ENCODE measurements at regions not wholly inside any gene's neighbourhood (a gene's known extent, or its start where the extent isn't known, plus 50 kb on each side); places are given as distances from the start of the nearest gene placed in this dataset.
"Not testable (repeated sequence)": the region's sequence is repeated elsewhere in the genome, so short reads cannot be mapped to it uniquely, and the experiment has no call there.

GRCh38 chr1:14421295-14421976 is 177.0 kb upstream of the KAZN start:
- H3K9ac ChIP-seq (ENCODE audit: low read length), result no peak overlapping the region
- no peaks in the 10 kb centered on the region for H3K9me3 ChIP-seq (ENCODE audit: low read length)
- no peaks in the 10 kb centered on the region for H3K27me3 ChIP-seq (ENCODE audit: control insufficient read depth in 1 of 2, insufficient read depth in 2 of 2, low read length in 2 of 2)
- H3K4me1 ChIP-seq (ENCODE audit: insufficient read depth, low read length), result no peaks in the 10 kb centered on the region
- H3K4me3 ChIP-seq (ENCODE audit: low read depth in 1 of 2, low read length in 2 of 2), result no peak overlapping the region
- no peaks in the 10 kb centered on the region for H3K36me3 ChIP-seq (ENCODE audit: insufficient read depth, low read length)
- H3K27ac ChIP-seq (ENCODE audit: low read depth, low read length), result no peak overlapping the region

GRCh38 chr1:14421977-14422609 is 176.4 kb upstream of the KAZN start:
- no peaks in the 10 kb centered on the region for H3K27me3 ChIP-seq (ENCODE audit: control insufficient read depth in 1 of 2, insufficient read depth in 2 of 2, low read length in 2 of 2)
- H3K9ac ChIP-seq (ENCODE audit: low read length), result no peak overlapping the region
- H3K36me3 ChIP-seq (ENCODE audit: insufficient read depth, low read length), result no peaks in the 10 kb centered on the region
- H3K4me1 ChIP-seq (ENCODE audit: insufficient read depth, low read length), result no peaks in the 10 kb centered on the region
- H3K27ac ChIP-seq (ENCODE audit: low read depth, low read length), result no peak overlapping the region
- no peaks in the 10 kb centered on the region for H3K9me3 ChIP-seq (ENCODE audit: low read length)
- no peak overlapping the region for H3K4me3 ChIP-seq (ENCODE audit: low read depth in 1 of 2, low read length in 2 of 2)

GRCh38 chr1:14424325-14425002 is 174.0 kb upstream of the KAZN start:
- H3K27me3 ChIP-seq (ENCODE audit: control insufficient read depth in 1 of 2, insufficient read depth in 2 of 2, low read length in 2 of 2), result no peaks in the 10 kb centered on the region

GRCh38 chr1:14426854-14427253 is 171.6 kb upstream of the KAZN start:
- Histone ChIP-seq H3K4me1 (ENCODE audit: insufficient read depth, low read length) (no peaks in the 10 kb centered on the region), H3K36me3 (ENCODE audit: insufficient read depth, low read length) (no peaks in the 10 kb centered on the region), H3K9ac (ENCODE audit: low read length) (no peak overlapping the region), H3K4me3 (ENCODE audit: low read depth in 1 of 2, low read length in 2 of 2) (no peak overlapping the region), H3K9me3 (ENCODE audit: low read length) (no peaks in the 10 kb centered on the region), H3K27me3 (ENCODE audit: control insufficient read depth in 1 of 2, insufficient read depth in 2 of 2, low read length in 2 of 2) (no peaks in the 10 kb centered on the region), H3K27ac (ENCODE audit: low read depth, low read length) (no peak overlapping the region)

More at GRCh38 chr1:14424325-14425002, 174.0 kb upstream of the KAZN start:
- no peaks in the 10 kb centered on the region for H3K4me1 ChIP-seq (ENCODE audit: insufficient read depth, low read length)
- H3K9me3 ChIP-seq (ENCODE audit: low read length), result no peaks in the 10 kb centered on the region
- no peak overlapping the region for H3K4me3 ChIP-seq (ENCODE audit: low read depth in 1 of 2, low read length in 2 of 2)
- no peak overlapping the region for H3K9ac ChIP-seq (ENCODE audit: low read length)
- H3K27ac ChIP-seq (ENCODE audit: low read depth, low read length), result no peak overlapping the region
- no peaks in the 10 kb centered on the region for H3K36me3 ChIP-seq (ENCODE audit: insufficient read depth, low read length)

- H3K9ac ChIP-seq (ENCODE audit: low read length), result no peak overlapping the region
- H3K4me3 ChIP-seq (ENCODE audit: low read depth in 1 of 2, low read length in 2 of 2), result no peak overlapping the region
- no peak overlapping the region for H3K27ac ChIP-seq (ENCODE audit: low read depth, low read length)
- no peaks in the 10 kb centered on the region for H3K9me3 ChIP-seq (ENCODE audit: low read length)
- H3K27me3 ChIP-seq (ENCODE audit: control insufficient read depth in 1 of 2, insufficient read depth in 2 of 2, low read length in 2 of 2), result no peaks in the 10 kb centered on the region
- H3K4me1 ChIP-seq (ENCODE audit: insufficient read depth, low read length), result no peaks in the 10 kb centered on the region
- H3K36me3 ChIP-seq (ENCODE audit: insufficient read depth, low read length), result no peaks in the 10 kb centered on the region
Measured at GRCh38 chr1:14429577-14429976, 168.9 kb upstream of the KAZN start.

- not testable (repeated sequence) for H3K4me3 ChIP-seq (ENCODE audit: low read depth in 1 of 2, low read length in 2 of 2); H3K27me3 ChIP-seq (ENCODE audit: control insufficient read depth in 1 of 2, insufficient read depth in 2 of 2, low read length in 2 of 2); H3K36me3 ChIP-seq (ENCODE audit: insufficient read depth, low read length); H3K9me3 ChIP-seq (ENCODE audit: low read length); H3K4me1 ChIP-seq (ENCODE audit: insufficient read depth, low read length); H3K27ac ChIP-seq (ENCODE audit: low read depth, low read length); H3K9ac ChIP-seq (ENCODE audit: low read length)
Measured at GRCh38 chr1:14432728-14433127, 165.8 kb upstream of the KAZN start.

- no peaks in the 10 kb centered on the region for H3K36me3 ChIP-seq (ENCODE audit: insufficient read depth, low read length)
Measured at GRCh38 chr1:14435368-14436023, 163.0 kb upstream of the KAZN start.

GRCh38 chr1:14437417-14437918 is 161.0 kb upstream of the KAZN start:
- no peak overlapping the region for H3K9ac ChIP-seq (ENCODE audit: low read length)
- H3K9me3 ChIP-seq (ENCODE audit: low read length), result no peaks in the 10 kb centered on the region
- no peaks in the 10 kb centered on the region for H3K4me1 ChIP-seq (ENCODE audit: insufficient read depth, low read length)
- no peaks in the 10 kb centered on the region for H3K27me3 ChIP-seq (ENCODE audit: control insufficient read depth in 1 of 2, insufficient read depth in 2 of 2, low read length in 2 of 2)
- no peak overlapping the region for H3K4me3 ChIP-seq (ENCODE audit: low read depth in 1 of 2, low read length in 2 of 2)
- H3K27ac ChIP-seq (ENCODE audit: low read depth, low read length), result no peak overlapping the region
- no peaks in the 10 kb centered on the region for H3K36me3 ChIP-seq (ENCODE audit: insufficient read depth, low read length)

More at GRCh38 chr1:14435368-14436023, 163.0 kb upstream of the KAZN start:
- Histone ChIP-seq H3K4me3 (ENCODE audit: low read depth in 1 of 2, low read length in 2 of 2) (no peak overlapping the region), H3K27me3 (ENCODE audit: control insufficient read depth in 1 of 2, insufficient read depth in 2 of 2, low read length in 2 of 2) (no peaks in the 10 kb centered on the region), H3K9ac (ENCODE audit: low read length) (no peak overlapping the region), H3K27ac (ENCODE audit: low read depth, low read length) (no peak overlapping the region), H3K9me3 (ENCODE audit: low read length) (no peaks in the 10 kb centered on the region), H3K4me1 (ENCODE audit: insufficient read depth, low read length) (no peaks in the 10 kb centered on the region)

GRCh38 chr1:14438127-14438769 is 160.2 kb upstream of the KAZN start:
- no peak overlapping the region for H3K9ac ChIP-seq (ENCODE audit: low read length)
- no peaks in the 10 kb centered on the region for H3K9me3 ChIP-seq (ENCODE audit: low read length)
- H3K27ac ChIP-seq (ENCODE audit: low read depth, low read length), result no peak overlapping the region
- H3K27me3 ChIP-seq (ENCODE audit: control insufficient read depth in 1 of 2, insufficient read depth in 2 of 2, low read length in 2 of 2), result no peaks in the 10 kb centered on the region
- H3K36me3 ChIP-seq (ENCODE audit: insufficient read depth, low read length), result no peaks in the 10 kb centered on the region
- H3K4me3 ChIP-seq (ENCODE audit: low read depth in 1 of 2, low read length in 2 of 2), result no peak overlapping the region
- H3K4me1 ChIP-seq (ENCODE audit: insufficient read depth, low read length), result no peaks in the 10 kb centered on the region

GRCh38 chr1:14439015-14439414 is 159.5 kb upstream of the KAZN start:
- no peaks in the 10 kb centered on the region for H3K4me1 ChIP-seq (ENCODE audit: insufficient read depth, low read length)
- H3K36me3 ChIP-seq (ENCODE audit: insufficient read depth, low read length), result no peaks in the 10 kb centered on the region
- H3K9me3 ChIP-seq (ENCODE audit: low read length), result no peaks in the 10 kb centered on the region
- H3K27me3 ChIP-seq (ENCODE audit: control insufficient read depth in 1 of 2, insufficient read depth in 2 of 2, low read length in 2 of 2), result no peaks in the 10 kb centered on the region
- no peak overlapping the region for H3K27ac ChIP-seq (ENCODE audit: low read depth, low read length)
- no peak overlapping the region for H3K4me3 ChIP-seq (ENCODE audit: low read depth in 1 of 2, low read length in 2 of 2)
- no peak overlapping the region for H3K9ac ChIP-seq (ENCODE audit: low read length)

GRCh38 chr1:14440166-14440565 is 158.3 kb upstream of the KAZN start:
- Histone ChIP-seq H3K4me3 (ENCODE audit: low read depth in 1 of 2, low read length in 2 of 2) (no peak overlapping the region), H3K36me3 (ENCODE audit: insufficient read depth, low read length) (no peaks in the 10 kb centered on the region), H3K9ac (ENCODE audit: low read length) (no peak overlapping the region), H3K4me1 (ENCODE audit: insufficient read depth, low read length) (no peaks in the 10 kb centered on the region), H3K27me3 (ENCODE audit: control insufficient read depth in 1 of 2, insufficient read depth in 2 of 2, low read length in 2 of 2) (no peaks in the 10 kb centered on the region), H3K27ac (ENCODE audit: low read depth, low read length) (no peak overlapping the region), H3K9me3 (ENCODE audit: low read length) (no peaks in the 10 kb centered on the region)
